Endothelial cell of umbilical vein (primary cell): ENCODE measurements at regions not wholly inside any gene's neighbourhood (a gene's known extent, or its start where the extent isn't known, plus 50 kb on each side); places are given as distances from the start of the nearest gene placed in this dataset.

Experiments
- BruUV-seq: library from RNA; stranded (reverse); fragments of 400-500 nt; replicated peaks from 2 replicates; lab custom pipeline; 2021; lab: Mats Ljungman, UMichigan
- CTCF ChIA-PET: fragments of 300-600, 350-600 bp; sonication (Branson Sonifier 250); formaldehyde crosslinking; loops from one replicate; lab custom pipeline; 2021; ENCODE audit warnings: antibody characterized with exemption, inconsistent platforms; lab: Charles Lee
- POLR2A ChIA-PET: fragments of 300-600, 350-600 bp; sonication (Branson Sonifier 250); formaldehyde crosslinking; loops from one replicate; lab custom pipeline; 2021; ENCODE audit warnings: antibody characterized with exemption, inconsistent platforms; lab: Charles Lee
- DNase-seq: peaks from one replicate; pipeline ENCODE4 v3.0.0-alpha.2; 2011; ENCODE audit warnings: low read depth, low spot score
- FAIRE-seq: peaks from 2 replicates; lab custom pipeline; 2011; peaks lifted over from hg19 to GRCh38; lab: Jason Lieb, UNC
- H2AFZ ChIP-seq: 2 replicates; pipeline ENCODE4 v1.6.0; 2012; ENCODE audit warnings: low read depth, low read length, control low read depth, inconsistent platforms
- H3K27ac ChIP-seq: 2 replicates; pipeline ENCODE4 v1.5.1; 2011; ENCODE audit warnings: low read depth, mild to moderate bottlenecking, control low read depth, low read length, moderate library complexity; ENCODE audit not compliant: insufficient read depth
- H3K27me3 ChIP-seq, 2 experiments: 2 replicates each; pipeline versions ENCODE4 v1.6.0 to v1.6.1; 2011; ENCODE audit warnings: low read length in 2 of 2, mixed read lengths in 1 of 2; ENCODE audit not compliant: control insufficient read depth in 2 of 2, insufficient read depth in 2 of 2
- H3K36me3 ChIP-seq, 2 experiments: 2 replicates in 1 of 2; 3 replicates in 1 of 2; pipeline ENCODE4 v1.5.1; 2011; ENCODE audit warnings: low read length in 2 of 2, mild to moderate bottlenecking in 1 of 2, moderate library complexity in 1 of 2; ENCODE audit not compliant: control insufficient read depth in 2 of 2, insufficient read depth in 2 of 2; ENCODE audit errors: extremely low read depth in 1 of 2
- H3K4me1 ChIP-seq: 3 replicates; pipeline ENCODE4 v1.5.1; 2011; ENCODE audit warnings: mild to moderate bottlenecking, low read length; ENCODE audit not compliant: control insufficient read depth, insufficient read depth; ENCODE audit errors: extremely low read depth
- H3K4me2 ChIP-seq: 2 replicates; pipeline ENCODE4 v1.6.1; 2011; ENCODE audit warnings: low read length, control low read depth, mixed read lengths; ENCODE audit not compliant: insufficient read depth
- H3K4me3 ChIP-seq, 3 experiments: fragments of 200-600 bp in 1 of 3; sonication (generic), shearing (Covaris generic) in 1 of 3; replicated peaks in 1 of 3; 2 replicates each; pipeline ENCODE4 v1.5.1; 2011 to 2016; ENCODE audit warnings: control low read depth in 3 of 3, low read length in 3 of 3, mild to moderate bottlenecking in 2 of 3, inconsistent platforms in 1 of 3, low read depth in 1 of 3, moderate library complexity in 1 of 3; ENCODE audit not compliant: insufficient read depth in 1 of 3
- H3K79me2 ChIP-seq: 2 replicates; pipeline ENCODE4 v1.6.0; 2012; ENCODE audit warnings: low read length, inconsistent platforms; ENCODE audit not compliant: control insufficient read depth, insufficient read depth
- H3K9ac ChIP-seq: replicated peaks from 2 replicates; pipeline ENCODE3; 2011; ENCODE audit warnings: low read length, control low read depth; ENCODE audit not compliant: insufficient read depth; ENCODE audit errors: extremely low read depth
- H3K9me1 ChIP-seq: replicated peaks from 3 replicates; pipeline ENCODE4 v1.6.0; 2011; ENCODE audit warnings: mild to moderate bottlenecking, low read length; ENCODE audit not compliant: control insufficient read depth, insufficient read depth; ENCODE audit errors: extremely low read depth
- H3K9me3 ChIP-seq: replicated peaks from 2 replicates; pipeline ENCODE4 v1.5.1; 2012; ENCODE audit warnings: low read length, inconsistent platforms; ENCODE audit not compliant: control insufficient read depth, insufficient read depth
- H4K20me1 ChIP-seq: replicated peaks from 2 replicates; pipeline ENCODE3; 2011; ENCODE audit warnings: mild to moderate bottlenecking, low read length; ENCODE audit not compliant: control insufficient read depth, insufficient read depth; ENCODE audit errors: extremely low read depth
- CTCF ChIP-seq, 2 donors: IDR thresholded peaks; 1 replicate in 1 of 2; 2 replicates in 1 of 2; pipeline ENCODE4 v1.5.1; 2011; ENCODE audit warnings: low read length in 2 of 2, mild to moderate bottlenecking in 2 of 2, moderate library complexity in 2 of 2, control low read depth in 1 of 2, inconsistent platforms in 1 of 2, low read depth in 1 of 2; ENCODE audit not compliant: insufficient read depth in 1 of 2; ENCODE audit errors: extremely low read depth in 1 of 2
- EZH2 ChIP-seq: IDR thresholded peaks from 2 replicates; pipeline ENCODE4 v1.6.1; 2012; ENCODE audit warnings: borderline replicate concordance, low read depth, mild to moderate bottlenecking, moderate library complexity, low read length, inconsistent platforms; ENCODE audit not compliant: severe bottlenecking
- FOS ChIP-seq: IDR thresholded peaks from 2 replicates; pipeline ENCODE4 v1.6.1; 2011; ENCODE audit warnings: mild to moderate bottlenecking, low read length, moderate library complexity, borderline replicate concordance; ENCODE audit not compliant: insufficient read depth
- GATA2 ChIP-seq: IDR thresholded peaks from 2 replicates; pipeline ENCODE4 v1.7.0; 2011; ENCODE audit warnings: low read depth, mild to moderate bottlenecking, moderate library complexity, mixed read lengths, low read length; ENCODE audit not compliant: insufficient read length, insufficient read depth
- JUN ChIP-seq: IDR thresholded peaks from 2 replicates; pipeline ENCODE4 v1.6.1; 2011; ENCODE audit warnings: borderline replicate concordance, low read depth; ENCODE audit not compliant: insufficient read length, insufficient read depth
- MAX ChIP-seq: IDR thresholded peaks from 2 replicates; pipeline ENCODE4 v1.6.1; 2011; ENCODE audit not compliant: insufficient read depth, insufficient read length
- MYC ChIP-seq: IDR thresholded peaks from one replicate; pipeline ENCODE4 v1.6.1; 2011; ENCODE audit warnings: mild to moderate bottlenecking, low read depth, low read length
- POLR2A ChIP-seq: IDR thresholded peaks from 2 replicates; pipeline ENCODE4 v1.6.1; 2012; ENCODE audit warnings: low read depth, mild to moderate bottlenecking, control low read depth, low read length
- POLR2AphosphoS5 ChIP-seq: IDR thresholded peaks from 2 replicates; pipeline ENCODE4 v1.6.1; 2012; ENCODE audit warnings: low read depth, mild to moderate bottlenecking, control low read depth, low read length, moderate library complexity; ENCODE audit not compliant: insufficient read depth
- dilution Hi-C: fragments of 300-500 bp; cut with MboI; formaldehyde crosslinking; loops from one replicate; pipeline ENCODE4 v1.15.0; 2019; ENCODE audit warnings: low sequenced_read_pairs; ENCODE audit not compliant: extremely low pct_ligation_motif_present
- intact Hi-C: fragments of 100-400 bp; cut with micrococcal nuclease; formaldehyde crosslinking; loops from one replicate; pipeline ENCODE4 v1.10.0; 2022

- Histone ChIP-seq H3K4me3 (no peak overlapping the region), H3K36me3 (no peaks in the 10 kb centered on the region), H2AFZ (no peak overlapping the region), H3K79me2 (no peaks in the 10 kb centered on the region), H3K27ac (no peak overlapping the region), H3K9ac (no peak overlapping the region), H3K4me1 (no peaks in the 10 kb centered on the region), H4K20me1 (no peaks in the 10 kb centered on the region), H3K27me3 (no peaks in the 10 kb centered on the region), H3K9me3 (no peaks in the 10 kb centered on the region), H3K4me2 (no peak overlapping the region), H3K9me1 (no peaks in the 10 kb centered on the region)
- ChIA-PET CTCF (no interaction called here), POLR2A (no interaction called here)
- TF ChIP-seq JUN (no peak), EZH2 (no peak), POLR2A (no peak), MAX (no peak), GATA2 (no peak), FOS (no peak), MYC (no peak), POLR2AphosphoS5 (no peak), CTCF (IDR thresholded peaks at IDR 0.05; ENCODE audit: extremely low read depth in 1 of 2, insufficient read depth in 1 of 2, low read depth in 1 of 2, low read length in 2 of 2) (no peak)
- DNase-seq: no peak
- dilution Hi-C loops (no loop called here), intact Hi-C loops (loop anchor here (10.0 kb wide), 2 partner anchors 136 to 934 kb away; no protein-coding TSS in a partner anchor)
- no peak for FAIRE-seq
- no TSS peak for BruUV-seq
Observed at GRCh38 chrX:25851141-25851540, 287.0 kb upstream of the MAGEB18 start.
